Keratinocyte (primary cell): ENCODE measurements at regions not wholly inside any gene's neighbourhood (a gene's known extent, or its start where the extent isn't known, plus 50 kb on each side); places are given as distances from the start of the nearest gene placed in this dataset.

Experiments
- DNase-seq: peaks from one replicate; pipeline ENCODE4 v3.0.0-alpha.2; 2011; ENCODE audit warnings: low read depth, missing footprints, low spot score
- FAIRE-seq: peaks from 2 replicates; lab custom pipeline; 2011; peaks lifted over from hg19 to GRCh38; lab: Jason Lieb, UNC
- H2AFZ ChIP-seq: 2 replicates; pipeline ENCODE4 v1.6.0; 2012; ENCODE audit warnings: low read length, control low read depth, inconsistent platforms; ENCODE audit not compliant: control insufficient read depth
- H3K27ac ChIP-seq: 2 replicates; pipeline ENCODE4 v1.5.1; 2011; ENCODE audit warnings: low read length; ENCODE audit not compliant: control insufficient read depth, insufficient read depth
- H3K27me3 ChIP-seq: 3 replicates; pipeline ENCODE4 v1.6.0; 2011; ENCODE audit warnings: low read length; ENCODE audit not compliant: control insufficient read depth, insufficient read depth; ENCODE audit errors: extremely low read depth
- H3K36me3 ChIP-seq, 2 experiments: 2 replicates in 1 of 2; 3 replicates in 1 of 2; pipeline ENCODE4 v1.5.1; 2011; ENCODE audit warnings: low read length in 2 of 2, mild to moderate bottlenecking in 1 of 2; ENCODE audit not compliant: control insufficient read depth in 2 of 2, insufficient read depth in 2 of 2; ENCODE audit errors: extremely low read depth in 1 of 2
- H3K4me1 ChIP-seq: 3 replicates; pipeline ENCODE4 v1.5.1; 2011; ENCODE audit warnings: low read length; ENCODE audit not compliant: control insufficient read depth, insufficient read depth; ENCODE audit errors: extremely low read depth
- H3K4me2 ChIP-seq: 3 replicates; pipeline ENCODE4 v1.6.0; 2011; ENCODE audit warnings: low read depth, low read length; ENCODE audit not compliant: control insufficient read depth, insufficient read depth; ENCODE audit errors: extremely low read depth
- H3K4me3 ChIP-seq, 3 experiments: fragments of 200-600 bp in 1 of 3; sonication (generic) in 1 of 3; 2 replicates in 2 of 3; 3 replicates in 1 of 3; pipeline ENCODE4 v1.5.1; 2011 to 2016; ENCODE audit warnings: low read length in 3 of 3, mild to moderate bottlenecking in 3 of 3, control low read depth in 2 of 3, inconsistent platforms in 1 of 3, low read depth in 1 of 3, mixed read lengths in 1 of 3, mixed run types in 1 of 3, moderate library complexity in 1 of 3; ENCODE audit not compliant: control insufficient read depth in 2 of 3, insufficient read depth in 2 of 3; ENCODE audit errors: extremely low read depth in 1 of 3
- H3K79me2 ChIP-seq: 2 replicates; pipeline ENCODE4 v1.6.0; 2012; ENCODE audit warnings: low read length; ENCODE audit not compliant: control insufficient read depth, insufficient read depth
- H3K9ac ChIP-seq: 3 replicates; pipeline ENCODE4 v1.6.0; 2011; ENCODE audit warnings: low read length; ENCODE audit not compliant: control insufficient read depth, insufficient read depth; ENCODE audit errors: extremely low read depth
- H3K9me1 ChIP-seq: 3 replicates; pipeline ENCODE4 v1.6.0; 2011; ENCODE audit warnings: low read length; ENCODE audit not compliant: control insufficient read depth, insufficient read depth; ENCODE audit errors: extremely low read depth
- H3K9me3 ChIP-seq: 2 replicates; pipeline ENCODE4 v1.5.1; 2012; ENCODE audit warnings: low read depth, low read length; ENCODE audit not compliant: control insufficient read depth
- H4K20me1 ChIP-seq: 3 replicates; pipeline ENCODE4 v1.6.0; 2011; ENCODE audit warnings: low read length; ENCODE audit not compliant: control insufficient read depth, insufficient read depth; ENCODE audit errors: extremely low read depth
- CTCF ChIP-seq, 3 experiments: IDR thresholded peaks in 1 of 3; conservative IDR thresholded peaks in 1 of 3; optimal IDR thresholded peaks in 1 of 3; 2 replicates in 2 of 3; 3 replicates in 1 of 3; pipeline versions ENCODE3 to v1.5.1; 2011; ENCODE audit warnings: low read length in 3 of 3, mild to moderate bottlenecking in 3 of 3, moderate library complexity in 2 of 3, control low read depth in 1 of 3, inconsistent platforms in 1 of 3; ENCODE audit not compliant: insufficient read depth in 2 of 3; ENCODE audit errors: extremely low read depth in 1 of 3
- EZH2 ChIP-seq: IDR thresholded peaks from one replicate; pipeline ENCODE4 v1.6.1; 2012; ENCODE audit warnings: inconsistent platforms, mild to moderate bottlenecking, low read length, moderate library complexity
- dilution Hi-C: fragments of 300-500 bp; cut with MboI; formaldehyde crosslinking; loops from one replicate; pipeline ENCODE4 v1.7.0; 2020; ENCODE audit warnings: low sequenced_read_pairs; ENCODE audit not compliant: extremely low pct_ligation_motif_present

DNA sequence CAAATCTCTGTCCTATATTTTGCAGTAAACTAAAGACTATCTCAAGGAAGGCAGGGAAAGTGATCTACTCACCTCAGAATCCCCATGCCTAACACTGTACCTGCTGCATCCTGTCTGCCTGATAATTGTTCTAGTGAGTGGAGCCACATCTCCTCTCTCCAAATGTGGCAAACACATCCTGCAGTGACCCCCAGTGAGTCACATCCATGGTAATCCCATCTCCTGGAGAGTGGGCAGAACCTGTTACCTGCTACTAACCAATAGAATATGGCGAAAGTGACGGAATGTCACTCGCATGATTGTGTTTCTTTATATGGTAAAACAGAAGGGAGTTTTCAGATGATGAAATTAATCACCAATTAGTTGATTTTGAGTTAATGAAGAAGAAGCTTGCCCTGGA is 353.8 kb upstream of the DLGAP1 start:
- no peaks in the 10 kb centered on the region for H3K36me3 ChIP-seq
- H3K27me3 ChIP-seq = no peaks in the 10 kb centered on the region
- H2AFZ ChIP-seq = no peak overlapping the region
- no peaks in the 10 kb centered on the region for H3K9me3 ChIP-seq
- dilution Hi-C loops = no loop called here
- no peak overlapping the region for H3K4me2 ChIP-seq
- TF ChIP-seq CTCF (optimal IDR thresholded peaks at IDR 0.05 in 1 of 3, IDR thresholded peaks at IDR 0.05 in 1 of 3, conservative IDR thresholded peaks at IDR 0.05 in 1 of 3; ENCODE audit: extremely low read depth in 1 of 3, insufficient read depth in 2 of 3, low read length in 3 of 3) (no peak), EZH2 (no peak)
- no peak overlapping the region for H3K27ac ChIP-seq
- no peaks in the 10 kb centered on the region for H4K20me1 ChIP-seq
- H3K4me1 ChIP-seq = no peaks in the 10 kb centered on the region
- no peak for DNase-seq
- no peak overlapping the region for H3K4me3 ChIP-seq
- no peak for FAIRE-seq
- H3K9ac ChIP-seq = no peak overlapping the region
- no peaks in the 10 kb centered on the region for H3K79me2 ChIP-seq
- H3K9me1 ChIP-seq = no peaks in the 10 kb centered on the region

- dilution Hi-C loops = no loop called here
Observed at GRCh38 chr18:4807604-4808293, 352.6 kb upstream of the DLGAP1 start.

More at GRCh38 chr18:4807604-4808293, 352.6 kb upstream of the DLGAP1 start:
- Histone ChIP-seq H3K4me2 (no peak overlapping the region), H3K27ac (no peak overlapping the region), H3K9me1 (no peaks in the 10 kb centered on the region), H2AFZ (no peak overlapping the region), H3K4me1 (no peaks in the 10 kb centered on the region), H3K36me3 (no peaks in the 10 kb centered on the region), H3K9ac (no peak overlapping the region), H3K27me3 (no peaks in the 10 kb centered on the region), H4K20me1 (no peaks in the 10 kb centered on the region), H3K4me3 (no peak overlapping the region), H3K79me2 (no peaks in the 10 kb centered on the region), H3K9me3 (no peaks in the 10 kb centered on the region)
- no peak for DNase-seq
- no peak for FAIRE-seq
- TF ChIP-seq EZH2 = no peak
- no peak for TF ChIP-seq CTCF (optimal IDR thresholded peaks at IDR 0.05 in 1 of 3, IDR thresholded peaks at IDR 0.05 in 1 of 3, conservative IDR thresholded peaks at IDR 0.05 in 1 of 3; ENCODE audit: extremely low read depth in 1 of 3, insufficient read depth in 2 of 3, low read length in 3 of 3)
